ENCODE measurements at regions not wholly inside any gene's neighbourhood (a gene's known extent, or its start where the extent isn't known, plus 50 kb on each side); places are given as distances from the start of the nearest gene placed in this dataset.

DNA sequence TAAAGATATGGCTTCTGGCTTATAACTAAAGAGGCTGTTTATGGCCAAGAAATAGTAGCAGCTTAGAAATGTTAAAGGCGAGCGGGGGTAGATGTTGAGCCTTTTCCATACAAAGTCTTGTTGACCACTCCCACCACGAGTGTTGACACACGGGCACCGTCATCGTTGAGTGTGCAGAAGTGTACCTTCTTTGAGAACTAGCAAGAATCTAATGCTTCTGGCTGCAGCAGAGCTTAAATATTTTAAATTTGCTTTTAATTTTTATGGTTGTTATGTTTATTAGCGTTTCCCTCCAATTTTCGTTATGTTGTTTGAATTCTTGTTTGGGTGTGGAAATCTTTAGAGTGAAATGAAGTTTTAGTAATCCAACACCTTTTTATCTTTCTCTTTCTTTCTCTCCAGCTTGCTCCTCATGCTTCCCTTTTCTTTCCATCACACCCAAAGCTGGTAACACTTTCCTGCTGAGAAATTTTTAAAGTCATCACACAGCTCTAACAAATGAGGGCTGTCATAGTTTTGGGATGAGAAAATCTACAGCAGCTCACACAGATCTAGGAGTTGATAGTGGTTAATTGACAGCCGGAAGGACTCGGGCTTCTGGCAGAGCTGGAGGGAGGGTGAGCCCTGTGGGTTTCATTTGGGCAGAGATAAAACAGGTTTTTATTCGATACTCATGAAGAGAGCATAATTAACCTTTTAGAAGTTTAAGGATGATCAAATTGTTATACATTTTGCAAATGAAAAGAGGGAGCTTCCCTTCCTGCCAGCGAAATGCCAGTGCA lies 120.1 kb upstream of the ZNF608 start:
- WGBS, 3 donors = 60 to 66% (median 61%) methylated on average over 12 of the region's 12 CpGs
- H3K27ac ChIP-seq (ENCODE audit: low read depth, low read length) = no peak overlapping the region

- H3K27ac ChIP-seq (ENCODE audit: low read depth, low read length) = no peak overlapping the region
- WGBS, 3 donors = 76 to 79% (median 77%) methylated on average over 6 of the region's 6 CpGs
Observed at GRCh38 chr5:124867137-124867704, 120.8 kb upstream of the ZNF608 start.

GRCh38 chr5:124868676-124869075 lies 122.2 kb upstream of the ZNF608 start:
- H3K27ac ChIP-seq (ENCODE audit: low read depth, low read length) = no peak overlapping the region
- 35 to 67% (median 55%) methylated on average over 2 of the region's 2 CpGs for WGBS, 3 donors

- H3K27ac ChIP-seq (ENCODE audit: low read depth, low read length) = no peak overlapping the region
- 12 to 77% (median 69%) methylated on average over 2 of the region's 2 CpGs for WGBS, 3 donors
Observed at GRCh38 chr5:124869426-124870033, 123.1 kb upstream of the ZNF608 start.

DNA sequence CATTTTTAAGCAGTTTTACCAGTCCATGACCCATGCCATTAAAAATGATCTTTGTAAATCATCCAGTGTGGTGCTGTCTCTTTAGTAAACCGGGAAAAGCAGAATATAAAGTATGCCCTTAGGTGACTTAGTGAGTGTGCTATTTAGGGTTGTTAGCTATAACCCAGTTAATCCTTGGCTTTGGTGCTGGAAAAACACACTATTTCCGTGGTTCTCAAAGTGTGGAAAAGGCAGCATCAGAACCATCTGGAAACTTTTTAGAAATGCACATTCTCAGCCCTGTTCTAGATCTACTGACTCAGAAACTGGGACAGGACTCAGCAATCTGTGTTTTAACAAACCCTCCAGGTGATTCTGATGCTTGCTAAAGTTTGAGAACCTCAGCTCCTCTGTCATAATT lies 123.6 kb upstream of the ZNF608 start:
- no peak overlapping the region for H3K27ac ChIP-seq (ENCODE audit: low read depth, low read length)
- 31 to 87% (median 73%) methylated on average over 2 of the region's 2 CpGs for WGBS, 3 donors

DNA sequence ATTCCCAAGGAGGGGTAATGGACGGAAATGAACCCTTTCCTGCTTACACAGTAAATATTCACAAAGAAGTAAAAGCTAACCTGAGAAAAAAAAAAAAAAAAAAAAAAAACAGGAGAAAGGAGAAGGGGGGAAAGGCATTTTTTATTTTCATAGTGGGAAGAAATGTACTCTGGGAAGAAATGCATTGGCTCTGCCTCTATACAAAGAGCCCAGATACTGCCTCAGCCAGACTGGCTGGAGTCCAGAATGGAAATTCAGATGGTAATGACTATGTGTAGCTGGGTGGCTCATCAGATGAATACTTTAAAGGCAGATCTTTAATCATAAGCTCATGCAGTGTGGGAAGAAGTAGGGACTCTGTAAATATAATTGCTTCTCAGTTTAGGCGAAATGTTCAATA lies 124.9 kb upstream of the ZNF608 start:
- WGBS, 3 donors = 86 to 96% (median 92%) methylated on average over 2 of the region's 2 CpGs
- H3K27ac ChIP-seq (ENCODE audit: low read depth, low read length) = no peak overlapping the region

DNA sequence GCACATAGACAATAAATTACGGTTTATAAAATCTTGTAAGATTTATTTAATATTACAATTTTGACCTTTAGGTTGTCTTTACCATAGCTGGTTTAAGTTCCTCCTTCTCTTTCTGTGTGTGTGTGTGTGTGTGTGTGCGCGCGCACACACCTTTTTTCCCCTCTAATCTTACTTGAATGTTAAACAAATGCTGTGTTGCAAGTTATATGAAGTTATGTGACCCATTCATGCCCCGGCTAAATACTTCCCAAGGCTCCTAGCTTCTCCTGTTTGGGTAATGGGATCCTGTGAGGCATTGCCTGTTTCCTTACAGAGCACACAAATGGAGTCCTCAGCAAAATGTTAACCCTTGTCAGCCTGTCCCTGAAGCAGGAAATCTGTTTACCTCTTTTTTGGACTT lies 125.6 kb upstream of the ZNF608 start:
- no peak overlapping the region for H3K27ac ChIP-seq (ENCODE audit: low read depth, low read length)
- 90 to 96% (median 95%) methylated on average over 5 of the region's 5 CpGs for WGBS, 3 donors

- no peak overlapping the region for H3K27ac ChIP-seq (ENCODE audit: low read depth, low read length)
- 52 to 72% (median 62%) methylated on average over 2 of the region's 2 CpGs for WGBS, 3 donors
Observed at GRCh38 chr5:124872615-124873014, 126.2 kb upstream of the ZNF608 start.

DNA sequence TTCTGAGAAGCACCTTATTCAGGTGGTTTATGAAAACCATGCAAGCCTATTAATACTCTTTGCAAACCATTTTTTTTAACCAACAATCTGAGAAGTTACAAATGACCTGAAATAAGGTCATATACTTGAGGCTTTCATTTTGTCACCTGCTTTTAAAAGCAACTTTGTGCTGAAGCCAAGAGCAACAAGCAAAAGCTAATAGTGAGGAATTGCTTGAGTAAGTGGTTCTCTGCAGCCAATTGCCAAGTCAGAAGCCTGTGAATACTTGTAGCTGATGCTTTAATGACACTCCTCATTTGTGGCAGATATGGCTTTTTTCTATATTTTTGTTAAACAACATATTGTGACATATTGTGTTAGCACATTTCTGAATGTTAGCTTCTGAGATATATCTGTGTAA lies 126.7 kb upstream of the ZNF608 start:
- no peak overlapping the region for H3K27ac ChIP-seq (ENCODE audit: low read depth, low read length)

DNA sequence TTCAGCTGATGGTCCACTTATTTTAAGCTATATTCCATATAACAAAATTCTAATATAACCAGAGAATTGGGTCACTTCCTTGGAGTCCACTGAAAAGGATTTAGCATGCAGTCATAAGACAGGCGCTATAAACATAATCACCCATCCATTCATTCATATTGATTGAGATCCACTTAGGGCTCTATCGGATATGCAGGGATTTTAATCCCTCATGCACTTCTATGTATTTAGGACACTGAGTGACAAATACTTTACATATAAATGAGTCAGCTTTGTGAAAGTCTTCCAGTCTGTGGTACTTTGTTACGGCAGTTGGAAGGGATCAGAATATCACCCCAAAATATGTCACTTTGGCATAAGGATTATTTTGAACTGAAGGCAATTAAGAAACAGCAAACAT lies 127.3 kb upstream of the ZNF608 start:
- H3K27ac ChIP-seq (ENCODE audit: low read depth, low read length) = no peak overlapping the region
- 98% methylated on average over 3 of the region's 3 CpGs for WGBS, 3 donors

DNA sequence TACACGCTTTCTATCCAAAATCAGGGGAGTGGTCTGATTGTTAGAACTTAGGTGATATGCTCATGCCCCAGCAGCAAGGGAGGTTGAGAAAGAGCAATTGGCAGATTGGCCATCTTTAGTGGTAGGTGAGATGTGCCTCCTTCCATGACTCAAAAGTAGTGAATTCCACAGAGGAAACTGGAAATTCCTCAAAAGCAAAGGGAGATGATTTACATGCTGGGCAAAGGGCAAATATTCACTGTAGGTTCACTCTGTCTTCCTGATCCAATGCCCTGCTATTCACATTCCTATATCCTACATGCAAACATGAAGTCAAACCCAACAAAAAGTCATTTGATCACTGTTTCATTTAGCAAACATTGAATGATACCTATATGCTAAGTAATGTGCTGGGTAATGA lies 130.1 kb upstream of the ZNF608 start:
- no peak overlapping the region for H3K27ac ChIP-seq (ENCODE audit: low read depth, low read length)
- 97 to 100% (median 100%) methylated on average over 1 of the region's 1 CpG for WGBS, 3 donors

GRCh38 chr5:124876983-124877382 lies 130.5 kb upstream of the ZNF608 start:
- 91 to 94% (median 94%) methylated on average over 2 of the region's 2 CpGs for WGBS, 3 donors
- H3K27ac ChIP-seq (ENCODE audit: low read depth, low read length) = no peak overlapping the region

- WGBS, 3 donors = 94 to 96% (median 96%) methylated on average over 7 of the region's 7 CpGs
Observed at GRCh38 chr5:124877501-124878146, 131.2 kb upstream of the ZNF608 start.

DNA sequence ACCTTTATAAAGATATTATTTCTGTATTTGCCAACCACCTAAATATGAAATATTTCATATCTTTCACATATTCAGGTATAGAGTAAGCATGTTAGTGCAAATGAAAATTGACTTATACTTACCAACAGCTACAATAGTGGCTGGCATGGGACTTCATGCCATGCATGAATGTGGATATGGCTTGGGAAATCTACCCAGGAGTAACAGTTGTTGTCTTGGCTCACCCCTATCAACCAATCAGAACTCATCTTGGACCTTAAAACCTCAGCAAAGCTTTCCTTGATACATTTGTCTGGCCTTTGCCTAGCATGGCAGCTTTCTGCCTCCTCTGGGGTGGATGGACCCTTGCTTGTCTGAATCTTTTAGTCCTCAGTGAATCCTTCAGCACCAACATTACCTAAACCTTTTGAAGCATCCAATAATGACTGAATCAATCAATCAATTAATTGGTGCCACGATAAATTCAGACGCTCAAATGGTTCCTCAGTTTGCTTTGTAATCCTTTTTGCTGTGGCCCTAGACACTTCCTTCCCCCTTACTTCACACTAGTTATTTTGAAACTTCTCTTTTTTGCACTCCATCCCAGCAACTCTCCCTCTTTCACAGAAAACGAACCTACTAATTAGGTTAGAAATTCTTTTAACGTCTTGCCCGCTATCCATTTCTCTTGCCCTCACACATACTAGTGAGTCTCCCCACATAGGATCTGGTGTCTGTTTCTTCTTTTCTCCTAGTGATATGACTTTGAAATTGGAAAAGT lies 132.3 kb upstream of the ZNF608 start:
- H3K27ac ChIP-seq (ENCODE audit: low read depth, low read length) = no peak overlapping the region
- 57 to 81% (median 67%) methylated on average over 5 of the region's 5 CpGs for WGBS, 3 donors

More at GRCh38 chr5:124877501-124878146, 131.2 kb upstream of the ZNF608 start:
- H3K27ac ChIP-seq (ENCODE audit: low read depth, low read length) = no peak overlapping the region

- H3K27ac ChIP-seq (ENCODE audit: low read depth, low read length) = no peak overlapping the region
- 74 to 88% (median 84%) methylated on average over 10 of the region's 10 CpGs for WGBS, 3 donors
Observed at GRCh38 chr5:124880903-124881697, 134.7 kb upstream of the ZNF608 start.

GRCh38 chr5:124883681-124884080 lies 137.2 kb upstream of the ZNF608 start:
- H3K27ac ChIP-seq (ENCODE audit: low read depth, low read length) = no peak overlapping the region
- 32 to 87% (median 82%) methylated on average over 3 of the region's 3 CpGs for WGBS, 3 donors

GRCh38 chr5:124884114-124884513 lies 137.7 kb upstream of the ZNF608 start:
- WGBS, 3 donors = 28 to 73% (median 72%) methylated on average over 6 of the region's 6 CpGs
- no peak overlapping the region for H3K27ac ChIP-seq (ENCODE audit: low read depth, low read length)

DNA sequence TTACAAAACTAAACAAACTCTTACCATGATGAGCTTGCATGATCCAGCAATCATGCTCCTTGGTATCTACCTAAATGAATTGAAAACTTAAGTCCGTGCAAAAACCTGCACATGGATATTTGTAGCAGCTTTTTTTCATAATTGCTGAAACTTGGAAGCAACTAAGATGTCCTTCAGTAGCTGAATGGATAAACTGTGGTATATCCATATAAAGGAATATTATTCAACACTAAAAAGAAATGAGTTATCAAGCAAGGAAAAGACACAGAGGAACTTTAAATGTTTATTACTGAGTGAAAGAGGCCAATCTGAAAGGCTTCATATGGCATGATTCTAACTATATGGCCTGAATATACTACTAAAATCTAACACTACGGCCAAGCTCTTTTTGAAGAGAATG lies 139.1 kb upstream of the ZNF608 start:
- WGBS, 3 donors = 94 to 97% (median 95%) methylated on average over 2 of the region's 2 CpGs
- H3K27ac ChIP-seq (ENCODE audit: low read depth, low read length) = no peak overlapping the region
